ENCODE measurements at regions not wholly inside any gene's neighbourhood (a gene's known extent, or its start where the extent isn't known, plus 50 kb on each side); places are given as distances from the start of the nearest gene placed in this dataset.
"Not testable (repeated sequence)": the region's sequence is repeated elsewhere in the genome, so short reads cannot be mapped to it uniquely, and the experiment has no call there.

DNA sequence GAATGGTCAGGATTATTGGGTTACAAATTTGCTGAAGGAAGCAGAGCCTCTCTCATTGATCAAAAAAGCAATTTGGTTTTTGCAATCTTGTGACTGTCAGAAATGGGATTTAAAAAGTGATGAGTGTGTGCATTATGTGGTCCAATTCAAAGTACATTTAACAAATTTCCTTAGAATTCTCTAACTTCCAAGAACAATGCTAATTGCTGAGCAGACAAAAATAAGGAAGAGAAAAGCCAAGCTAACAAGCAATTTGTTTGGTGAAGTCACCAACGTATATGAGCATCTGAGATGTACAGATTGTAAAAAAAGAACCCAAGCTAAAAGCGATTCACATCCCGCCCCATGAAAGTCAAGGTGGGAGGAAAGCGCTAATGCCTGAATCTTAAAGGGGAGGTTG, 1643.9 kb downstream of the CDH8 start:
- DNase-seq (ENCODE audit: low read depth), result no peak

DNA sequence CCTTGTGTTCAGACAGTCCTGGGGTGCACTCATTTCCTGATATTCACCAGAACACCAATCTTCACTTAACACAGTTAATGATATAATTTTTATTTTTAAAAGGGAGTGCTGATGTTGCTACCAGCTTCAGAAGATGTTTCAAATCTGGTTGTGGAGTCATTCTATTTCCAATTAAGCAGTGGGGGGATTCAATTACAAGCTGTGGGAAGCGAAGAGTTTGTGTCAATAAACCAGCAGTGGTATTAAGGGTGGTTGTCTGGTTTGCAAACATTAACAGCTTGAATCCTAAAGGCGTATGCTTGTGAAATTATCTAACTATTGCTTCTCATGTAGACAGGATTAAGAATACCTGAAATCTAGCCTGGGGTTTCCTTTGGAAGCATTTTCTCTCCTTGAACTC, 1637.5 kb upstream of the GOT2 start:
- no peak for DNase-seq (ENCODE audit: low read depth)

DNA sequence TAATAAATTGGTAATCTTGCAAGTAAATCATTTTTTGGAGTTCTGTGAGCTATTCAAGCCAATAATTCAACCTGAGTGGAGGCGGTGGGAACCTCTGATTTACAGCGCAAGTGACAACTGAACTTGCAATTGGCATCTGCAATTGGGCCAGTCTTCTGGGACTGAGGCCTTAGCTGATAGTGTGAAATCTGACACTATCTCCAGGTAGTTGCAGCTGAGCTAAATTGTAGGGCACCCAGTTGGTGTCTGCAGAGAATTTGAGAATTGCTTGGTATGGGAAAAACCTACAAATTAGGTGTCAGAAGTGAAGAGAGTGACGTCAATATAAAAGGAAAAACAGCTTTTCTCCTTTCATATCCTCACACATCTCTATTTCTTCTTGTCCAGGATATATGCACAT, 1633.6 kb upstream of the GOT2 start:
- DNase-seq (ENCODE audit: low read depth), result no peak

DNA sequence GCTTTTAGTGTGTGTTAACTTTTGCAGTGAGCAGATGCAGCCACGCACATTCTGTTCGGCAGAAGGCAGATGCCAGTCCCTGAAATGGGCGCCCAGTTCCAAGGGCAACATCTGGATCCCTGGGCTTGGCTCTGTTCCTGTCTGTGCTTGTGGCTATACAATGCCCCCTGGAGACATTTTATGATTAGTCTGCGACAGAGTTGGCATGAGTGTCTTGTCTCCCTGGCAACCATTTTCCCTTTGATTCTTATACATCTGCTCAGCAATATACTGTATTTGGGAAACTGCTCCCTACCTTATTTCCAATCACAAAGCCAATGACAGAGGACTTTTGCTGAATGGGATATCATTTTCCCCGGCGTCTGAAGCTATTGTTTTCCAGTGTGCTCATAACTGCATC, 1629.5 kb upstream of the GOT2 start:
- no peak for DNase-seq (ENCODE audit: low read depth)

DNA sequence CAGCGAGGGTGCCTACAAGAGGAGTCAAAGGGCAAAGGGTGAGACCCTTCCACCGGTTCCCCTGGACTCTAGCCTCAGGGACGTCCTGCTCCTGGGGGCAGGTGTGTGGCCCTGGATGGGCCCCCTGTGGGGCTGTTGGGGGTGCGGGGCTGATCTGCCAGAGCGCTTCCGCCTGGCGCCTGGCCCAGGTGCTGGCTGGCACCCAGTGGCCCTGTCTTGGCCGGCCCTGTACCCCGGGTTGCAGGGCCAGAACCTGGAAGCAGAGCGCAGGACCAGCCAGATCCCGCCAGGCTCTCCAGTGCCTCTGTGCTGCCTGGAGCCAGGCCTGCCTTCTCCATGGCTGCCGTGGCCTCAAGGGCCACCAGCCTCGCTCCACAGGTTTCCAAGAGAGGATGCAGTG, 1625.8 kb upstream of the GOT2 start:
- DNase-seq (ENCODE audit: low read depth), result not testable (repeated sequence)

DNA sequence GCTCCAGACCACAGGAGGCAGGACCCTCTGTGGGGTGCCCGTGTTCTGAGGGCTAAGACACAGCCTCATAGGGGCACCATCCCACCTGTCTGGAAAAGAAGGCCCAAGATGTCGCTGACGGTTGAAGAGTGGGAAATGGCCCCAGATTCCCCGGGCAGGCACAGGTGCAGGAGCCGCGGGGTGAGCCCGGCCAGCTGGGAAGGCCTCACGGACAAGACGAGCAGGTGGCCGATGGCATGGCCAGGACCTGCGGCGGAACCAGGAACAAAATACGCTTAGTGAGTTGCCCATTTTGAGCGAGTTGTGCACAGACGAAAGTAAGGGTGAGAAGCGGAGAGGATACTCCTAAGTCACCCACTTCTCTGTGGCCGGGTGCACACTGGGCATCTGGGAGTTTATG, 1625.3 kb upstream of the GOT2 start:
- not testable (repeated sequence) for DNase-seq (ENCODE audit: low read depth)

DNA sequence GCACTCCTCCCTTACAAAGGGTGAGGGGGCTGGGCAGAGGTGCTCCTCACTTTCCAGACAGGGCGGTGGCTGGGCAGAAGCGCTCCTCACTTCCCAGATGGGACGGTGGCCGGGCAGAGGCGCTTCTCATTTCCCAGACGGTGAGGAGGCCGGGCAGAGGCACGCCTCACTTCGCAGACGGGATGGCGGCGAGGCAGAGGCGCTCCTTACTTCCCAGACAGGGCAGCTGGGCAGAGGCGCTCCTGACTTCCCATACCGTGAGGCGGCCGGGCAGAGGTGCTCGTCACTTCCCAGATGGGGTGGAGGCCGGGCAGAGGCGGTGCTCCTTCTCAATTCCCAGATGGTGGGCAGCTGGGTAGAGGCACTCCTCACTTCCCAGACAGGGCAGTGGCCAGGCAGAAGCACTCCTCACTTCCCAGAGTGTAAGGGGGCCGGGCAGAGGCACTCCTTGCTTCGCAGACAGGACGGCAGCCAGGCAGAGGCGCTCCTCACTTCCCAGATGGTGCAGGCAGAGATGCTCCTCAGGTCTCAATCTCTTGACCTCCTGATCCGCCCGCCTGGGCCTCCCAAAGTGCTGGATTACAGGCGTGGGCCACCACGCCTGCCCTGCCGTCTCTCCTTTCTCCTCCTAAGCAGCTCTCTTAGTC, 1623.9 kb upstream of the GOT2 start:
- DNase-seq (ENCODE audit: low read depth), result not testable (repeated sequence)

DNA sequence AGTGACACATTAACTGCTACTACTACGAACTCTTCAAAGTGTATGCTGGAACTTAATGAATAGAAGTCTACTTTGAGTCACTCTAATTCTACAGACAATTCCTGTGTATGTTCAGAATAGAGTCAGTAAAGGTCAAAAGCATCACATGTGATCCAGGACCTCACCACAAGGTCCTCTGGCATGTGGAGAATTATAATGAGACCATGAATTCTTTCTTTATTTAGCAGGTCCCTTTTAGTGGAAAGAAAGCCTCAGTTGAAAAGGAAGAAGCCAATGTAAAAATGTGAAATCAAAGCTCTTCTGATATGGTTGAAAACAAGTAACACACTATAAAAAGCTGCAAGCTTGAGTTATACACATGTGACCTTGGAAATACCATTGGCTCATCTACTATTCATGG, 1612.1 kb upstream of the GOT2 start:
- DNase-seq (ENCODE audit: low read depth), result no peak

DNA sequence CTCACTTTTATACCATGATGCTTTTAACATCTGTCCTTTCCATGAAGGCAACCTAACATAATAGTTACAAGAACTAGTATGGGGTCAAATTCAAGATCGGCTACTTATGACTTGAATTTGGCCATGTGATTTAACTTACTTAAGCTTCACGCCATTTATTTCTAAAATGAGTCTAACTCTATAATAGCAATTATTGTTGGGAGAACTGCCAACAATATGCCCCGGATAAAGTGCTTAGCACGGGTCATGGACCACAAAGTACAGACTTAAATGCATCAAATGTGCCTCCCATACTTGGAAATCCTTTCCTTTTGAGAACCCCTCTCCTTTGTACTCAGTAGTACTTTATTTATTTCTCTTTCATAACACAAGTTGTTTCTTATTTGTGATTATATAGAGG, 1603.6 kb upstream of the GOT2 start:
- no peak for DNase-seq (ENCODE audit: low read depth)

DNA sequence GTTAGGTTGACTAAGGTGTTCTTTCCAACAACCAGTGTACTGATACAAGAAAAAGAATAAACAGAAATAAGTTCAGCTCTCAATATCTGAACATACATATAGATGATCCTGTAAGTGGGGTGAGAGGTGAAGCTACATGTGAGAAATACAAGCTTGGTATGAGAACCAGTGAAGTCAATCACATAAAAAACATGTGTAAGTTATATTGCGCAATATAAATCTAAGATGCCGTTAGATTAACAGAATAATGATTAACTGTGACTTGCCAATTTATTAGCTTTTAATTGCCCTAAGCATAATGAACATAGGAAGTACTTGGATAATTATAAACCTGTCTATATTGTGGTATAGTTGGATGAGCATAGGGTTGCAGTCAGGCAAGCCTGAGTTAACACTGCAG, 1597.1 kb upstream of the GOT2 start:
- DNase-seq (ENCODE audit: low read depth), result no peak

DNA sequence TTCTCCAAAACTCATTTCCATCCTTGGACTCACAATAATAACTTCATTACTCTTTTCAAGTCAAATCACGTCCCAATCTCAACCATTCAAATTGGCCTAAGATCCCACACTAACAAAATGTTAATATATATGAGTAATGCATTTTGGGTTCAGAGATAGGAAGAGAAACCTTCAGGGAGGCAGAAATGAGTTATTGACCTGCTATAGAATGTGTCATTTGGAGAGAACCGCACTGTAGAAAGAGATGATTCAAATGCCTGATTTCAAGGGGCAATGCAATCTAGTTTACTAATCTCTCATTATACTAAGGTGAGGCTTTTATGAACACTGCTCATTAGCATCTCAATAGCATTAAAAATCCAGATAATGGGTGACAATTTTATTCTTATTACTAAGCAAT, 1595.0 kb upstream of the GOT2 start:
- DNase-seq (ENCODE audit: low read depth), result peak; percentile 80

DNA sequence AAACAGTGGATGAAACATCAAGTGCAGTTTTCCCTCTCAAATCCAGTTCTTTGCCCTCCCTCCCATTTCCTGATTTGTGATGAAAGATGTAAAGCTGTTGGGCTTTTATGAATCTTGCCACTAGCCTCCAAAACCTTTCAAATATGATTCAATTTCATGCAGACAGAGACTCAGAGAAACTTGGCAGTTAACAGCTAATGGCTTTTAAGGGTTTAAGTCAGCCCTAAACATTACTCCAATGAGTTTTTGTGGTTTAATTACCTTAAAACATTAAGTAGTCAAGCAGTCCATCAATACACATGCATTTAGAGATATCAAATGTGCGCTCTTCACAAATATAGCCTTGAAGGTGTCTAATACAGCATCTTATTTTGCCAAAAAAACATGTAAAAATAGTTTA, 1594.0 kb upstream of the GOT2 start:
- no peak for DNase-seq (ENCODE audit: low read depth)

DNA sequence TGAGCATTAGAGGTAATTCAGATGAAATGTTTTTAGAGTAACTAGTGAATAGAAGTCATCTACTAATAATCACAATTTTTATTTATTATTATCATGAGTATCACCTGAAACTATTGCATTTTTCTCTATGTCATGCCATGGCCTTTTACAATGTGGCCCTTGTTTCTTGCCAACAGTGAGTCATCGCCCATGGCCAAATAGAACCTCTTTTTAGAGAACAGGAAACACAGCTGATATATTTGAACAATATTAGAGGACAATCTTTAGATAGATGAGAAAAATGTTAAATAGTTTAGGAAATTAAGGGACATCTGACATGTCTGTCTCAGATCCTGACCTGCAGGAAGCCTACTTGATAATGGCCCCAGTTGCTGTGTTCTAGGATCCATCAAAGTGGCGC, 1584.4 kb upstream of the GOT2 start:
- DNase-seq (ENCODE audit: low read depth), result peak; percentile 32

DNA sequence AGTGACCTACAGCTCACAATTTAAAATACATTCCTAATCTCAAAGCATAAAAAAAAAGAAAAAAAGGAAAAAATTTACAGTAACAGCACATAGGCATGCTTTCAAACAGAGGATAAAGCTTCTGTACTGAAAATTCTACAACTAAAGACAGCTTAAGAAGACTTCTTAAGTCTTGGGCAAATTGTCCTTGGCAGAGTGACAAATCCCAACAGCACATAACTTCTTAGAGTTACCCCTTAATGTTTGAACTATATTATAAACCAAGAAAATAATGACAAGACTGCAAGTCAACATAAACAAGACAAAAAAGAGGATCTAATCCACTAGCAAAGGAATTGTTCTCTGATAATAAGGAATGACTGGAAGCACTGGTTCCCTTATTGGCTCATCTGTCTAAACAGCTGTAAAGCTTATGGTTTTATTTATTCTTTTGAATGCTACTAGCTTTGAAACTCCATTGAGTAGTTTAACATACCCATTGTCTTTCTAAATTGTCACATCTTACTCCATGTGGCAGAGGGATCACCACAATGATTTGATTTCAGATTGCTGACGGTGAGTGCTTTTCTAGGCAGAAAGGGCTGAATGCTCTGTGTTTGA, 1576.8 kb upstream of the GOT2 start:
- DNase-seq (ENCODE audit: low read depth), result no peak

DNA sequence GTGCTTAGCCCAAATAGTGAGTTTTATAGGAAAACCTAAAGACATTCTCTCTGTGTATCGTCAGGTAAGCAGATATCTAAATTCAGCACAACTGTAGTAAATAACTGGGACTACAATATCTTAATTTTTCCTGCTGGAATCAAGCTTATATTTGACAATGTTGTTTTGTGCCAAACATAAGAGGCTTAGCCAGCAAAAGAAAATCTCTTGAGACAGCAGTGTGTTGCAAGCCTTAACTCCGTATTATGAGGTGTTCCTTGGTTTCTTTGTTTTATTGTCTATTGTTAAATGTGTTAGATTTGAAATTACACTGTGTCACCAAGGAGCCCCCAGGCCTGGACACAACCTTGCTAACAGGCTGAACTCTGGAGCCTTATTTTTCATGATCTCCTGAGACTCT, 1570.6 kb upstream of the GOT2 start:
- no peak for DNase-seq (ENCODE audit: low read depth)

DNA sequence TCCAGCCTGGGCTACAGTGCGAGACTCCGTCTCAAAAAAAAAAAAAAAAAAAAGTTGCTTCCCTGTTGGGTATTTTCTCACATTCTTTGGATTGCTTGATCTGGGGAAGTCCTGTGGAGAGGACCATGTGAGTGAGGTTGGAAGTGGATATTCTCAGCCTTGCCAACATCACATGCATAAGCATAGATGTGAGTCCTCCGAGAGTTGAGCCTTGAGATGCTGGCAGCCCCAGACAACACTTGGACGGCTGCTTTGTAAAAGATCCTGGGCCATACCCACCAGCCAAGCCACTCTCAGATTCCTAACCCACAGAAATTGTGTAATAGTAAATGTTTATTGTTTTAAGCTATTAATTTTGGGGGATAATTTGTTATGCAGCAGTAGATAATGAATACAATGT, 1570.0 kb upstream of the GOT2 start:
- no peak for DNase-seq (ENCODE audit: low read depth)

DNA sequence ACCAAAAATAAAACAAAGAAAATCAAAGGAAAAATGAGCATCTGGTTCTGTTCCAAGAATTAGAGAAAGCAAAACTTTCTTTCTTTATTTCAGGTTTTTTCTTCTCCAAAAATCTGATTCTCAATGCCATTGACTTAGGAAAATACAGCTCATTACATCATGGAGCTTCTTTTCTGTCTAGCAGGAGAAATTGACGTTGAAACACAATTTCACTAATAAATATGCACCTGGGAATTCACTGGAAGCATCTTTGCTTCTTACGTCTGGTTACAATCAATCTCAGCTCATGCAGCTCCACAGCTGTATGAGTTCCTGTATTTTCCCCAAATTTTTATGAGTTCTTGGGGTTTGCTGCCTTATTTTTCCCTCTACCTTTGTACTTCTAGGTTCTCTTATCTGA, 1568.6 kb upstream of the GOT2 start:
- DNase-seq (ENCODE audit: low read depth), result no peak

DNA sequence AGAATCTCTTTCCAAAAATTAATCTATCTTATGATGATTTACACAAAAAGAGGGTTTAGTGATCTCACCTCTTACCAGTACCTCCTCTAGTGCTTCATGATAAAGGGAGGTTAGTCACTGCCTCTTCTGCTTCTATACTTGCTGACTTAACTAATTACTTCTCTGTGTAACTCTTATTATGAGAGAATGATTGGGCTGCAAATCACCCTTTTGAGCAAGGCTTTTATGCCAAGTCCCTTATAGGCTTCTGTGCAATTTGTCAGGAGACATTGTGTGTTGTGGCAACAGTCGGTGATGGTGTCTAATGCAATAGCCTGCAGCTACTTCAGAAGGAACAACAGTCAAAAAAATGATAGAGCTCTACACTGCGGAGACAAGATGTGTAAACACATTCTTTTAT, 1568.1 kb upstream of the GOT2 start:
- peak; percentile 22 for DNase-seq (ENCODE audit: low read depth)

DNA sequence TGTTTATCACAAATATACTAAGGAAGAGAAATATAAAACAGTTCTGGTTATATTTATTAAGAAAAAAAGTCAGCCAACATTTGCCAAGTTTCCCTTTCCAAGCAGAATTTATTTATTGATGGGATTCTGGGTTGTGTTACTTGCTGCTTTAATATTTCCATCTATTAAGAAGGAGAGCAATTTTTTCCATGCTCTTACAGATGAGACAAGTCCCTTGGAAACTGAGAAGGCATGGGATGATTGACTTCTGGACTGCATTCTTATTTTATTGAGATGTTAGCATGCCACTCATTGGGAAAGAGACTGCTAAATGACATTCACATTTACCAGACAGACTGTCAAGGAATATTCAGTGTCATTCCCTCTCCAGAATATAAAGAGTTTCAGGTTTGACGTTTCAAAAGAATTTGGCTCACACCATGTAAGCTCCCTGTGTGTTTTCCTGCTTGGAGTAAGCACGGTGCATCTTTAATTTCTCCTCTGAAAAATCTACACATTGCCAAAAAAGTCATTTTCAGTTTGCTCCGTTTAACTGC, 1565.2 kb upstream of the GOT2 start:
- no peak for DNase-seq (ENCODE audit: low read depth)

DNA sequence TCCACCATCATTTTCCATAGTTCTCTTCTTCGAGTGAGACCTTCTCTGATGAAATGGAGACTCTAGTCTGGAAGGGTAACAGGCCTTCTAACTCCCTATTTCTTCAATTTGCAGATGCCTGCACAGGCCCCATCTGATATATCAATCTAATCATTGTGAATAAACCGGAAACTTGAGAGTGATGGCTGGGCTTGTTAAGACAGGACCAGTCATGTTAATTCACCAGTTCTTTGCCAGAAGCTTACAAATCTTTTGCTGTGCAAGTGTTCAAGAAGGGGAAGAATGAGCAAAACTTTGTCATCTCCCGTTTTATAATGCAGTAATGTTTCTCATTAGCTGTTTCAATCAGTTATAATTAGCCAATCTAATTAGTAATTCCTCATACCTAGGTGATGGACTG, 1561.3 kb upstream of the GOT2 start:
- no peak for DNase-seq (ENCODE audit: low read depth)

DNA sequence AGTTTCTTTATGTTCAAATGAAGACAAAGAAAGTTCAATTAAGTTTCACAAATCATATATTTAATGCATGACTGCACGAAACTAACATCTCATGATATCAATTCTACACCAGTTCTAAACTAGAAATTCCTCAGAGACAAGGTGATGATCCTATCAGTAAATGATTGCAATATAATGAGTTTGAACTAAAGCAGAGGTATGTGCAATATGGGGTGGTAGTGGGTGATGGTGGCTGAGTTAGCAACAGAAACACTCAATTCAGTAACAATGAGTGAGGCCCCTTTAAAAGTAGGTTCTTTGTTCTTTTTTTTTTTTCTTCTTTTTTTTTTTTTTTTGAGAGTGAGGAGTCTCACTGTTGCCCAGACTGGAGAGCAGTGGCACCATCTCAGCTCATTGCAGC, 1551.7 kb upstream of the GOT2 start:
- no peak for DNase-seq (ENCODE audit: low read depth)

DNA sequence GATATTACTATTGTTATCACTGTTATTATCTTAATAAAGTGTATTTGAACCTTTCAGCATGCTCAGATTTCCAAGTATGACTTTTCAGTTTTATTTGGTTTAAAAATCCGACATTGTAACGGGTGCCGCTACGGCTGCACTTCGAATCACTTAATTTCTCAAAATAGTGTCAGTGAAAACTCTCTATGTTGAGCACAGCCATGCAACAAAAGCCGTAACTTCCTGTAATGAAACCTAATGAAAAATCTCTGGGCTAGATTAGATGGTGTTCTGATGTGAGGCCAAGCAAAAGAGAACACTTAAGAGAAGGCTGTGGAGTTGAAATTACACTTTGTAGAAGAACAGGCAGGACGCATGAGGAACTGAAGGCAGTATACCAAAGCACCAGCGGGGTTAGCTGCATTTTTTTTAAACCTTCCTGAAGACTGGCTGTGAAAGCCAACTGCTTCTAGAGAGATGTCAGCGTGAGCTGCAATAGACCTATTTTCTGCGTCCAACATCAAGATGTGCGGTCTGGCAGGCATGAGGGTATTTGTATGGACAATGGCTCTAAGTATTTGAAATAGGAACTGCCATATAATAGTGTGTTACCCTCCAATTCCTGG, 1545.0 kb upstream of the GOT2 start:
- no peak for DNase-seq (ENCODE audit: low read depth)

DNA sequence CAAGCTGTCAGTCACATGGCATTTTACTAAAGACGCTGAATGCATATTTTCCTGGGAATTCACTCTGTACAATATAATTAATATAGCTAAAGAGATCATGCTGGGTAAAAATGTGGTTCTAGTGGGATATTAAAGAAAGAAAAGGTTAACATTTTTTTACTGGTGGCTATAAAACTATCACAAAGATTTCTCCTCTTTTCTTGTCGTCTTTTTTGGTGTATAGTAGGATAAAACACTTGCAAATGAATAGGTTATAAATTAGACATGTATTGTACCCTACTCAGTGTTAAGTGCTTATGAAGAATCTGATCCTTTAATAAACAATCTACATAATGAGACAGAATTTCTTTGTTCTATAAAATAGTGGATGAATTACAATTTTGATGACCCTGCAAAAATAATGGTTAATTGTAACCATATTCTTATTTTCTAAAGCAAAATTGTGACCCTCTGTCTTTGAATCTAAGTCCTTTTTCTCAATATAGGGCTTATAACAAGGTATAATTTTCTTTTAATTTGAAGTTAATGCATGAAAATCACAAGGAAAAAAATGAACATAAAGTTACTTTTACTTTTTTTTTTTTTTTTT, 1540.4 kb upstream of the GOT2 start:
- no peak for DNase-seq (ENCODE audit: low read depth)

Data from M059J (cell line).